VCaP (cell line): ENCODE measurements at regions not wholly inside any gene's neighbourhood (a gene's known extent, or its start where the extent isn't known, plus 50 kb on each side); places are given as distances from the start of the nearest gene placed in this dataset.

Source experiments
- H3K27ac ChIP-seq: fragments of 450-650 bp; 2 replicates; pipeline ENCODE4 v1.5.1; 2017
- TF ChIP-seq, protein P1 (sequence below): fragments of 450-650 bp; conservative IDR thresholded peaks from 2 replicates; pipeline ENCODE4 v1.5.1; 2017; ENCODE audit warnings: mild to moderate bottlenecking, moderate library complexity

DNA sequence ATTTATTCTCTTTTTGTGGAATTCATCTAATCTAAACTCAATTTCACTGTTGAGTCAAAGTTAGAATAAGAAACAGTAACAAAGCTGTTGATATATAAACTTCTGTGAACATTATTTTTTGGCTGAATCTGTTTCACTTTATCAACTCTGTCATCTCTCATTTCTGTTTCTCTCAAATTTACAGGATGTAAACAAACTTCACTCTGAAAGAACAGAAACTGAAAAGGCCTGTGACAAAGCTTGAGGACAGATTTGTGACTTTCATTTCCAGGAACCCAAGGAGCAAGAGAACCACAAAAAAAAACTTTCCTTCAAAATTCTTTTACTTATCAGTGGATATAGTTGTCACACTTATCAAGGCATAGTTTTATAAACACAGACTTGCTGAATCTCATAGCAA, 447.9 kb upstream of the OPRM1 start:
- TF ChIP-seq, protein P1, sequence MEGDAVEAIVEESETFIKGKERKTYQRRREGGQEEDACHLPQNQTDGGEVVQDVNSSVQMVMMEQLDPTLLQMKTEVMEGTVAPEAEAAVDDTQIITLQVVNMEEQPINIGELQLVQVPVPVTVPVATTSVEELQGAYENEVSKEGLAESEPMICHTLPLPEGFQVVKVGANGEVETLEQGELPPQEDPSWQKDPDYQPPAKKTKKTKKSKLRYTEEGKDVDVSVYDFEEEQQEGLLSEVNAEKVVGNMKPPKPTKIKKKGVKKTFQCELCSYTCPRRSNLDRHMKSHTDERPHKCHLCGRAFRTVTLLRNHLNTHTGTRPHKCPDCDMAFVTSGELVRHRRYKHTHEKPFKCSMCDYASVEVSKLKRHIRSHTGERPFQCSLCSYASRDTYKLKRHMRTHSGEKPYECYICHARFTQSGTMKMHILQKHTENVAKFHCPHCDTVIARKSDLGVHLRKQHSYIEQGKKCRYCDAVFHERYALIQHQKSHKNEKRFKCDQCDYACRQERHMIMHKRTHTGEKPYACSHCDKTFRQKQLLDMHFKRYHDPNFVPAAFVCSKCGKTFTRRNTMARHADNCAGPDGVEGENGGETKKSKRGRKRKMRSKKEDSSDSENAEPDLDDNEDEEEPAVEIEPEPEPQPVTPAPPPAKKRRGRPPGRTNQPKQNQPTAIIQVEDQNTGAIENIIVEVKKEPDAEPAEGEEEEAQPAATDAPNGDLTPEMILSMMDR = no peak
- no peak overlapping the region for H3K27ac ChIP-seq

DNA sequence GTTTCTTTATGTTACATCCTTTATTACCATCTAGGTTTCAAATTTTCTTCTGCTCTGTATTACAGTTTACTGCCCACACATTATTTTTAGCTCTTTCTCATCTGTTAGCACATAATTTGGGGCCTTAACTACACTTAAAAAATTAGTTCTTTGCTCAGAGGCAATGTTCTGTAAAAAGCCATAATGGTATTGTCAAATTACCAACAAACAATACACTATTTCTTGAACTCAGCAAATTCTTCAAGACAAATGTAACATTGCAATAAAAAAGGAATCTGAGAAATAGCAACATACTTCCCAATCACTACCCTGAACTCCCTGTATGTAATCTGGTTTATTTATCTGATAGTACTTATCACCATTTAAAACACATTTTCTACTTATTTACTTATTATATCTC, 448.6 kb upstream of the OPRM1 start:
- no peak overlapping the region for H3K27ac ChIP-seq
- TF ChIP-seq, protein P1 = no peak

DNA sequence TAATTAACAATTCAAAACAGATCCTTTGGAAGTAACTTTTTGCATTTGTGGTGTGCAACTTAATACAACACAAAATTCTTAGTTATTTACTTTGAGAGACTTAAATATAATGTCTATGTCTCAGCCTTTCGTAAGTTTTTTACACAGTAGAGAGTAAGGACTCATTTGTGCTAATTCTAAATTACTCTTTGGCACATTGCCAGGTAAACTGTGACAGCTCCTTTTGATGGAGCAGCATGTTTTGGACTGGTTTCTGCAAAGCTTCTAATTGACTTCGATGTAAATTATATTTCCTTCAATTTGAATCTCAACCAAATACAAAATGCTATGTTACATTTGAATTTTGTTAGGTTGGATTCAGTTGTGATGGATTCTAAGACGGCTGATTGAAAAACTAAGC, 450.7 kb upstream of the OPRM1 start:
- no peak overlapping the region for H3K27ac ChIP-seq
- TF ChIP-seq, protein P1 = no peak

DNA sequence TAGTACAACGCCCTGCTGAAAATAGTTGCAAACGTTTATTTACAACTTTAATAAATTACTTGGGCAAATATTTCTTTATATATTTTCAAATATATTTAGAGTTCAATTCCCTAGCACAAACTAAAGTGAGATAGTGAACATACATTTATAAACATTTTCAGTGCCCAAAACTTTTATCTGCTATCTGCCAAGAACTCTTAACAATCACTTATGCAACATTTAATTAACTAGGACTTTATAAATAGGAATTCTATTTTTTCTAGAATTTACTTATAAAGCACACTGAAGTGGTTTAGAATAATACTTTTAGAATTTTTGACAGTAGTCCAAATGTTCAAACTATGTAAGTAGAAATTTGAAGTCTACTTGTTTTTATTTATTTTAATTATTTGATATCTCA, 452.6 kb upstream of the RGS17 start:
- TF ChIP-seq, protein P1 = no peak
- H3K27ac ChIP-seq = no peak overlapping the region

DNA sequence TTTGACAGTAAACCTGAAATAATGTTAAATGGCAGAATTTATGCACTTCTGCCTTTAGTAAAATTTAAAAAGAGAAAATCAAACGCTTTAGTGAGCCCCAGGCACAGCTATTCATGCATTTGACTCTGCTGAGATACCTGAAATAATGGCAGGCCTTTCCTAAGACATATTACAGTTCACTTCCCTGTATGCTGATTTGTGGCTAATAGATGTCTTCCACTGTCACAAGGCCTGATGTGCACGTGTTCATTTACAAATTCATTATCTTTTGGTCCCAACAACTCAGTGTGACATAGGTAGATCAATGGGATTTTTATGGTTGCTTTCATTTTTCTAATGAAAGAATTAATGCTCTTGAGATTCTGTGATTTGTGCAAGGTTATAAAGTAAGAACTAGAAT, 449.7 kb upstream of the RGS17 start:
- no peak overlapping the region for H3K27ac ChIP-seq
- TF ChIP-seq, protein P1 = no peak

DNA sequence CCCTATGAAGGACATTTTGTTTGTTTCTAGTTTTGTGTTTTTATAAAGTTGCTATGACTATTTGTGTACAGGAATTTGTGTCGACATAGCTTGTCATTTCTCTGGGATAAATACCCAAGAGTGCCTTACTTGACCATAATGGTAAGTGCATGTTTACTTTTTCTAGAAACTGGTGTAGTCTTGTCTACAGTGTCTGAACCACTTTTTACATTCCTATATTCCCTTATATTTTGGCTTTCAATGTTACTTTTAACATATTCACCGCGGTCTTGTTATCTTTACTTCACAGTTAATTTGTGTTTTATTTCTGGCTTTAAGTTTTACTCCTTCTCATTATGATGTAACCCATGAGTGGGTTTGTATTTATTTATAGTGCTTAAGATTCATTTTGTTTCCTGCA, 444.4 kb upstream of the RGS17 start:
- no peak overlapping the region for H3K27ac ChIP-seq
- TF ChIP-seq, protein P1 = no peak

DNA sequence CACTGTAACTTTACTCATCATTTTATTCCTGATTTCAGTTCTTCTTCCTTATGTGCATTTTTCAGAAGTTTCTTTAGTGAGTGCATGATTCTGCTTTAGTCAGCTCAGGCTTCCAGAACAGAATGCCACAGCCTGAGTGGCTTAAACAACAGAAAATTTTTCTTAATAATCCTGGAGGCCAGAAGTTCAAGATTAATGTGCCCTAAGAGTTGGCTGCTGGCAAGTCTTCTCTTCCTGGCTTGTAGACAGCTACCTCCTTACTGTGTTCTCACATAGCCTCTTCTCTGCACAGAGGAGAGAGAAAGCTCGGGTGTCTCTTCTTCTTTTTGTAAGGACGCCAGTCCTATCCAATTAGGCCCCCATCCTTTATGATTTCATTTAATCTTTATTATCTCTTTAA, 443.1 kb upstream of the RGS17 start:
- H3K27ac ChIP-seq = no peak overlapping the region
- TF ChIP-seq, protein P1 = no peak

DNA sequence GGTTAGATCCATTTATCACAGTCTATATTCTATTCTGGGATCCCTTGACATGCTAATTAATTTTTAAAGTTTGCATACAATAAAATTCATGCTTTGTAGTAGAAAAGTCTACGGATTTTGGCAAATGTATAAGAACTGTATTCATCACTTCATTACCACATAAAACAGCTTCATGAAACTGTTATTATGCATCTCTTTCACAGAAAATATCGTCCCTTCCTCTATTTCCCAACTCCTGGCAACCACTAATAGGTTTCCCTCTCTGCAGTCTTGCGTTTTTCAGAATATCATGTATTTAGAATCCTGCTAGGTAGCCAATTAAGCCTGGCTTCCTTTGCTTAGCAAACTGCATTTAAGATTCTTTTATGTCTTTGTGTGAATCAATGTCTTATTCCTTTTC, 441.3 kb upstream of the RGS17 start:
- TF ChIP-seq, protein P1 = no peak
- H3K27ac ChIP-seq = no peak overlapping the region
